DND-41 (cell line): ENCODE measurements at regions not wholly inside any gene's neighbourhood (a gene's known extent, or its start where the extent isn't known, plus 50 kb on each side); places are given as distances from the start of the nearest gene placed in this dataset.

Source experiments
- CTCF ChIP-seq: IDR thresholded peaks from 2 replicates; pipeline ENCODE4 v1.5.1; 2012; ENCODE audit warnings: borderline replicate concordance, low read length, moderate library complexity, mild to moderate bottlenecking; ENCODE audit not compliant: poor library complexity, severe bottlenecking; ENCODE audit errors: extremely low read depth
- EZH2 ChIP-seq: IDR thresholded peaks from 3 replicates; pipeline ENCODE4 v1.6.1; 2012; ENCODE audit warnings: borderline replicate concordance, low read depth, mild to moderate bottlenecking, moderate library complexity, low read length, inconsistent platforms; ENCODE audit not compliant: severe bottlenecking

DNA sequence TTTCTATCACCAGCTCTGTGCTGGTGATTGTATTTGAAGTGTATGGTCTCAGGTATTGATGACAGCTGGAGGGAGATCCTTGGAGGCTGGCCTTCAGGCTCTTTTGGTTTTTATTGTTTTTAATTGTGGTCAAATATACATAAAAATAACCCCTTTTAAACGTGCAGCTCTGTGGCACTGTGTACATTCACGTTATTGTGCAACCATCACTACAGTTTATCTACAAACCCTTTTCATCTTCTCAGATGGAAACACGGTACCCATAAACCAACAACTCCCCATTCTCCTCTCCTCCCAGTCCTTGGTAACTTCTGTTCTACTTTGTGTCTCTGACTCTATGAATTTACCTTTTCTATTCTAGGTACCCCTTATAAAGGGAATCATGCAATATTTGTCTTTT lies 79.3 kb upstream of the ATP8B1 start:
- TF ChIP-seq CTCF (no peak), EZH2 (no peak)
